ENCODE measurements at regions not wholly inside any gene's neighbourhood (a gene's known extent, or its start where the extent isn't known, plus 50 kb on each side); places are given as distances from the start of the nearest gene placed in this dataset.

DNA sequence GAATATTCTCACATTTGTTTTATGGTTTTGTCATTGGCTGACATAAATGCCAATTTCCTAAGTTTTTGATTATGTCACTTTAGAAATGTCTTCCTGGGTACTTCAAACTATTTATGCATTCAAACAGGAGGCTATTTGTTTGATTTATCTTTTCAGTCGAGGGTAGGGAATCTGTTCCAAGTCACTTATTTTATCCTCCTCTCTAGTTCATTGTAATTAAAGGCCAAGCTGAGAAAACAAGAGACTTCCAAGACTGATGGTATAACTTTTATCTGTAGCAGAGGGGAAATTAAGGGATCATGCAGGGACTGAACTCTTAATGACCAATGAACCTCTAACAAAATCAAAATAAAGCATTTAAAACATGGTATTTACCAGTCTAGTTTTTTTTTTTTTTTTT, 968.4 kb downstream of the SORCS3 start:
- Histone ChIP-seq H4K8ac (ENCODE audit: extremely low read depth, insufficient read depth, low read length) (no peak overlapping the region), H4K91ac (replicated peaks; ENCODE audit: insufficient read length, low read length) (no peak overlapping the region), H3K14ac (ENCODE audit: insufficient read length) (no peak overlapping the region), H2BK5ac (ENCODE audit: low read depth, low read length) (no peak overlapping the region), H2AK5ac (ENCODE audit: low read depth, low read length) (no peak overlapping the region), H3K4me2 (ENCODE audit: insufficient read depth in 1 of 2, low read depth in 2 of 2, low read length in 2 of 2) (no peak overlapping the region), H3K27ac (ENCODE audit: low read depth, low read length) (no peak overlapping the region), H3K18ac (ENCODE audit: extremely low read depth, low read length) (no peak overlapping the region), H3K4me1 (replicated peaks in 1 of 4; ENCODE audit: control insufficient read depth in 3 of 4, insufficient read depth in 4 of 4, low read length in 3 of 4) (no peaks in the 10 kb centered on the region; a peak in 1 of 7 replicates), H2AFZ (ENCODE audit: low read length) (no peak overlapping the region), H4K5ac (ENCODE audit: insufficient read length, low read depth, low read length) (no peak overlapping the region), H3K23ac (ENCODE audit: insufficient read length) (no peak overlapping the region), H3K79me1 (ENCODE audit: low read depth, low read length) (no peaks in the 10 kb centered on the region), H3K36me3 (ENCODE audit: control insufficient read depth in 2 of 4, insufficient read depth in 4 of 4, low read length in 3 of 4) (no peaks in the 10 kb centered on the region), H3K9ac (replicated peaks in 1 of 4; ENCODE audit: extremely low read depth in 1 of 4, low read depth in 3 of 4, low read length in 3 of 4) (no peak overlapping the region), H3K27me3 (replicated peaks in 1 of 4; ENCODE audit: control insufficient read depth in 3 of 4, extremely low read depth in 1 of 4, insufficient read depth in 3 of 4, low read length in 3 of 4) (no peaks in the 10 kb centered on the region), H3K4ac (replicated peaks; ENCODE audit: insufficient read length, low read depth, low read length) (no peak overlapping the region), H2BK120ac (replicated peaks; ENCODE audit: low read depth, low read length) (no peak overlapping the region), H3K79me2 (ENCODE audit: control insufficient read depth in 1 of 2, insufficient read depth in 2 of 2, low read length in 2 of 2) (no peaks in the 10 kb centered on the region), H3K56ac (replicated peaks; ENCODE audit: insufficient read length, low read depth, low read length) (no peak overlapping the region), H3K9me3 (ENCODE audit: insufficient read depth in 2 of 2, low read depth in 1 of 2, low read length in 1 of 2) (no peaks in the 10 kb centered on the region), H4K20me1 (replicated peaks in 1 of 2; ENCODE audit: control insufficient read depth in 1 of 2, insufficient read depth in 2 of 2, low read length in 2 of 2) (no peaks in the 10 kb centered on the region), H3K4me3 (ENCODE audit: extremely low read depth in 1 of 4, insufficient read depth in 2 of 4, low read depth in 3 of 4, low read length in 4 of 4) (no peak overlapping the region), H2BK20ac (ENCODE audit: low read length) (no peak overlapping the region), H2BK15ac (ENCODE audit: low read length) (no peak overlapping the region), H2BK12ac (ENCODE audit: low read depth, low read length) (no peak overlapping the region), H3K23me2 (ENCODE audit: low read depth, low read length) (no peaks in the 10 kb centered on the region)
- DNase-seq (ENCODE audit: low read depth in 1 of 2, low spot score in 2 of 2) (no peak), FAIRE-seq (no peak)
- POLR2A ChIA-PET (ENCODE audit: partially characterized antibody), result no interaction called here
- WGBS, 2 experiments (ENCODE audit: extremely low coverage in 1 of 2, insufficient coverage in 1 of 2, insufficient read length in 1 of 2, insufficient replicate concordance in 2 of 2, low coverage in 1 of 2, low lambda C conversion rate in 2 of 2, missing lambda C conversion rate in 1 of 2), result 90% methylated on average over 1 of the region's 1 CpG; no CpG with 5 or more reads in 1 of the 2 experiments
- CTCF ChIA-PET (ENCODE audit: partially characterized antibody), result no interaction called here
- TF ChIP-seq YY1 (IDR thresholded peaks at IDR 0.05; ENCODE audit: low read depth, low read length) (no peak), ASH2L (IDR thresholded peaks at IDR 0.05; ENCODE audit: low read length) (no peak), SIN3A (conservative IDR thresholded peaks at IDR 0.05 in 1 of 2, IDR thresholded peaks at IDR 0.05 in 1 of 2; ENCODE audit: low read depth in 1 of 2, low read length in 2 of 2) (no peak), RXRA (IDR thresholded peaks at IDR 0.05; ENCODE audit: insufficient read depth, low read depth, low read length) (no peak), POLR2AphosphoS5 (IDR thresholded peaks at IDR 0.05; ENCODE audit: low read depth, low read length) (no peak), SP4 (IDR thresholded peaks at IDR 0.05; ENCODE audit: low read length) (no peak), RNF2 (IDR thresholded peaks at IDR 0.05; ENCODE audit: borderline replicate concordance, low read depth, low read length, missing control alignments, poor library complexity, severe bottlenecking) (no peak), CHD1 (IDR thresholded peaks at IDR 0.05; ENCODE audit: low read depth, low read length) (no peak), MAFK (IDR thresholded peaks at IDR 0.05; ENCODE audit: low read depth, low read length) (no peak), EP300 (IDR thresholded peaks at IDR 0.05; ENCODE audit: borderline replicate concordance in 1 of 2, low read depth in 2 of 2, low read length in 2 of 2) (no peak), SIX5 (IDR thresholded peaks at IDR 0.05; ENCODE audit: low read depth, low read length) (no peak)
- TF ChIP-seq, protein P1, sequence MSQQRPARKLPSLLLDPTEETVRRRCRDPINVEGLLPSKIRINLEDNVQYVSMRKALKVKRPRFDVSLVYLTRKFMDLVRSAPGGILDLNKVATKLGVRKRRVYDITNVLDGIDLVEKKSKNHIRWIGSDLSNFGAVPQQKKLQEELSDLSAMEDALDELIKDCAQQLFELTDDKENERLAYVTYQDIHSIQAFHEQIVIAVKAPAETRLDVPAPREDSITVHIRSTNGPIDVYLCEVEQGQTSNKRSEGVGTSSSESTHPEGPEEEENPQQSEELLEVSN (IDR thresholded peaks at IDR 0.05), result no peak
